SU-DHL-6 (cell line): ENCODE measurements at regions not wholly inside any gene's neighbourhood (a gene's known extent, or its start where the extent isn't known, plus 50 kb on each side); places are given as distances from the start of the nearest gene placed in this dataset.

ENCODE experiments used
- H2AFZ ChIP-seq: fragments of 200-600 bp; sonication (generic); 2 replicates; pipeline ENCODE4 v1.6.1; 2014; ENCODE audit warnings: low read depth, mild to moderate bottlenecking, moderate library complexity, mixed read lengths, antibody characterized with exemption, low read length; ENCODE audit not compliant: severe bottlenecking
- H3F3A ChIP-seq: fragments of 200-600 bp; shearing (Covaris generic); 2 replicates; pipeline ENCODE4 v1.6.0; 2016; ENCODE audit warnings: antibody characterized with exemption, mild to moderate bottlenecking; ENCODE audit not compliant: insufficient read depth
- H3K27ac ChIP-seq: fragments of 200-600 bp; sonication (generic); 2 replicates; pipeline ENCODE4 v1.5.1; 2016; ENCODE audit warnings: low read depth, mild to moderate bottlenecking, low read length, moderate library complexity, mixed read lengths
- H3K27me3 ChIP-seq: fragments of 200-600 bp; sonication (generic), shearing (Covaris generic); 2 replicates; pipeline ENCODE4 v1.6.0; 2014; ENCODE audit warnings: mild to moderate bottlenecking, low read length
- H3K36me3 ChIP-seq: fragments of 200-600 bp; sonication (generic); 2 replicates; pipeline ENCODE4 v1.6.1; 2014; ENCODE audit warnings: mild to moderate bottlenecking, low read length, mixed read lengths
- H3K4me2 ChIP-seq: fragments of 300-600, 200-600 bp; shearing (Covaris generic), sonication (generic); 2 replicates; pipeline ENCODE4 v1.6.0; 2014; ENCODE audit warnings: low read length, low read depth, mild to moderate bottlenecking; ENCODE audit not compliant: poor library complexity, severe bottlenecking
- H3K4me3 ChIP-seq: fragments of 200-600 bp; sonication (generic); 2 replicates; pipeline ENCODE4 v1.5.1; 2014; ENCODE audit warnings: antibody characterized with exemption, low read length, mild to moderate bottlenecking, mixed read lengths; ENCODE audit not compliant: insufficient read depth, poor library complexity, severe bottlenecking
- H3K79me2 ChIP-seq: fragments of 200-600 bp; sonication (generic); 2 replicates; pipeline ENCODE4 v1.6.1; 2014; ENCODE audit warnings: mild to moderate bottlenecking, low read length, moderate library complexity; ENCODE audit not compliant: insufficient read depth
- H3K9ac ChIP-seq: fragments of 200-600 bp; sonication (generic); 2 replicates; pipeline ENCODE4 v1.7.0; 2014; ENCODE audit warnings: mild to moderate bottlenecking, low read length
- H3K9me2 ChIP-seq: fragments of 200-600 bp; sonication (generic); replicated peaks from 2 replicates; pipeline ENCODE4 v1.6.1; 2014; ENCODE audit warnings: low read length; ENCODE audit not compliant: insufficient read depth
- H3K9me3 ChIP-seq: fragments of 200-600 bp; sonication (generic); 2 replicates; pipeline ENCODE4 v1.6.1; 2014; ENCODE audit warnings: low read length, mixed read lengths; ENCODE audit not compliant: insufficient read depth
- H4K20me1 ChIP-seq: fragments of 200-600 bp; sonication (generic); 2 replicates; pipeline ENCODE4 v1.6.1; 2014; ENCODE audit warnings: low read depth, mild to moderate bottlenecking, antibody characterized with exemption, low read length, moderate library complexity, mixed read lengths
- CTCF ChIP-seq: fragments of 200-600 bp; sonication (generic); IDR thresholded peaks from one replicate; pipeline ENCODE4 v1.5.1; 2017; ENCODE audit warnings: antibody characterized with exemption, mild to moderate bottlenecking, low read length, moderate library complexity; ENCODE audit not compliant: insufficient read depth, poor library complexity, severe bottlenecking
- EZH2phosphoT487 ChIP-seq: fragments of 200-600 bp; sonication (generic), shearing (Covaris generic); conservative IDR thresholded peaks from 2 replicates; pipeline ENCODE4 v1.6.1; 2018; ENCODE audit warnings: mild to moderate bottlenecking, antibody characterized with exemption, low read length, moderate library complexity, mixed read lengths

DNA sequence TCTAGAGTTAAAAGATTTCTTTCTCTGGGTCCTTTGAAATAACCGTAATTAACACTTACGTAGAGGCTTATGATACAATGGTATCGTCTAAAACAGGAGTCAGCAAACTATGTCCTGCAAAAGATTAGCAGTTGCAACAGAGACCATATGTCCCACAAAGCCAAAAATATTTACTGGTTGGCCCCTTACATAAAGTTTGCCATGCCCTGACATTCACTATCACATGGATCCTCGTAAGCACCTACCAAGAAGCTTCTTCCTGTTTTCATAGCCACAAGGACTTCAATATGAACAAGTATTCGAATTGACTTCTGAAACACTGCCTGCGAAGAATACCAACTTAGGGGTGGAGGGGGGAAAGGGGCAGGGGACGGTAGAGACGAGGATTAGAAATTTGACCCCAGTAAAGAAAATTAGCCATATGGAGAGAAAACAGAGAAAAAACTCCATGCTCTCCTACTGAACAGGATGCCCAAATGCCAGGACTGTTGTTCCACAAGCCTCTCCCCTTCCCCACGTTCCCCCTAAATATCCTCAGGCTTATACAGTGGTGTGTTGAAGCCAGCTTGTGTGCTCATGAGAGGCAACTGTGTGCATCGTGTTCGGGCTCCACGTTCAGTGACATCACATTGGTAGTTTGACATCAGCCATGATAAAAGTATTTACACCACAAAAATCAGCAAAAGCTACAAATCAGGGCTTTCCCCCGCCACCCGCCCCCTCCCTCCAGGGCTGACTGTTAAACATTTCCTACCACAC lies 144.1 kb upstream of the HES1 start:
- H3K36me3 ChIP-seq, result no peaks in the 10 kb centered on the region
- no peaks in the 10 kb centered on the region for H3K27me3 ChIP-seq
- TF ChIP-seq CTCF (no peak), EZH2phosphoT487 (no peak)
- H3K4me2 ChIP-seq, result no peak overlapping the region
- H3F3A ChIP-seq, result no peaks in the 10 kb centered on the region
- no peaks in the 10 kb centered on the region for H4K20me1 ChIP-seq
- no peaks in the 10 kb centered on the region for H3K9me3 ChIP-seq
- no peaks in the 10 kb centered on the region for H3K79me2 ChIP-seq
- no peaks in the 10 kb centered on the region for H3K9me2 ChIP-seq
- no peak overlapping the region for H3K27ac ChIP-seq
- no peak overlapping the region for H2AFZ ChIP-seq
- no peak overlapping the region for H3K4me3 ChIP-seq
- H3K9ac ChIP-seq, result no peak overlapping the region

- Histone ChIP-seq H2AFZ (no peak overlapping the region), H3K9ac (no peak overlapping the region), H3K79me2 (no peaks in the 10 kb centered on the region), H4K20me1 (no peaks in the 10 kb centered on the region), H3K4me2 (no peak overlapping the region), H3K4me3 (no peak overlapping the region), H3K27ac (no peak overlapping the region), H3K36me3 (no peaks in the 10 kb centered on the region), H3K27me3 (no peaks in the 10 kb centered on the region), H3K9me2 (no peaks in the 10 kb centered on the region), H3F3A (no peaks in the 10 kb centered on the region), H3K9me3 (no peaks in the 10 kb centered on the region)
- TF ChIP-seq CTCF (no peak), EZH2phosphoT487 (no peak)
Observed at GRCh38 chr3:193992425-193993037, 143.4 kb upstream of the HES1 start.

- Histone ChIP-seq H3K79me2 (no peaks in the 10 kb centered on the region), H2AFZ (no peak overlapping the region), H3K4me2 (no peak overlapping the region), H3K4me3 (no peak overlapping the region), H3F3A (no peaks in the 10 kb centered on the region), H3K9ac (no peak overlapping the region), H3K36me3 (no peaks in the 10 kb centered on the region), H3K27ac (no peak overlapping the region), H3K27me3 (no peaks in the 10 kb centered on the region), H4K20me1 (no peaks in the 10 kb centered on the region), H3K9me2 (no peaks in the 10 kb centered on the region), H3K9me3 (no peaks in the 10 kb centered on the region)
- no peak for TF ChIP-seq CTCF
- no peak for TF ChIP-seq EZH2phosphoT487
Observed at GRCh38 chr3:193996221-193996620, 139.7 kb upstream of the HES1 start.
